IPS DF 6.9 (cell line): ENCODE measurements at regions not wholly inside any gene's neighbourhood (a gene's known extent, or its start where the extent isn't known, plus 50 kb on each side); places are given as distances from the start of the nearest gene placed in this dataset.

Experiments
- DNase-seq: peaks from one replicate; pipeline ENCODE4 v3.0.0-alpha.2; 2013; ENCODE audit warnings: low read depth, low spot score
- H3K27ac ChIP-seq: one replicate; pipeline ENCODE4 v1.5.1; 2013; ENCODE audit warnings: low read length, control low read depth
- H3K27me3 ChIP-seq: 2 replicates; pipeline ENCODE4 v1.6.1; 2013; ENCODE audit warnings: mild to moderate bottlenecking, low read length; ENCODE audit not compliant: control insufficient read depth, insufficient read depth
- H3K36me3 ChIP-seq: 2 replicates; pipeline ENCODE4 v1.6.1; 2013; ENCODE audit warnings: low read length; ENCODE audit not compliant: control insufficient read depth, insufficient read depth
- H3K4me1 ChIP-seq: 2 replicates; pipeline ENCODE4 v1.6.1; 2013; ENCODE audit warnings: low read length; ENCODE audit not compliant: control insufficient read depth, insufficient read depth
- H3K4me3 ChIP-seq: 2 replicates; pipeline ENCODE4 v1.5.1; 2013; ENCODE audit warnings: mild to moderate bottlenecking, low read length
- H3K9me3 ChIP-seq: 2 replicates; pipeline ENCODE4 v1.6.1; 2013; ENCODE audit warnings: low read length, inconsistent platforms; ENCODE audit not compliant: control insufficient read depth, insufficient read depth
- WGBS: extraction: QIAGEN DNeasy Blood & Tissue Kit; methylation state at CpG from one replicate; pipeline ENCODE4 v1.1.7; 2013; ENCODE audit warnings: mixed read lengths, missing lambda C conversion rate; ENCODE audit not compliant: insufficient read length, insufficient coverage; 5-methylcytosine and 5-hydroxymethylcytosine counted together

- Histone ChIP-seq H3K9me3 (peaks cover 3% of the 10 kb centered on the region), H3K27ac (no peak overlapping the region), H3K4me3 (no peak overlapping the region), H3K27me3 (no peaks in the 10 kb centered on the region), H3K4me1 (no peaks in the 10 kb centered on the region), H3K36me3 (no peaks in the 10 kb centered on the region; the same call in 1 of the 2 replicates)
- WGBS, result no CpG with 5 or more reads among the region's 3 CpGs
- DNase-seq, result no peak
Measured at GRCh38 chr3:110074095-110074494, 736.7 kb upstream of the DPPA4 start.

- WGBS, result no CpG with 5 or more reads among the region's 1 CpG
- DNase-seq, result no peak
Measured at GRCh38 chr3:110077093-110077492, 739.7 kb upstream of the DPPA4 start.

GRCh38 chr3:110093411-110093810, 756.1 kb upstream of the DPPA4 start:
- H3K4me3 ChIP-seq, result no peak overlapping the region
- no peak overlapping the region for H3K27ac ChIP-seq
- H3K27me3 ChIP-seq, result no peaks in the 10 kb centered on the region
- no peaks in the 10 kb centered on the region for H3K4me1 ChIP-seq
- no peaks in the 10 kb centered on the region for H3K36me3 ChIP-seq
- no peaks in the 10 kb centered on the region for H3K9me3 ChIP-seq
- no peak for DNase-seq

More at GRCh38 chr3:110077093-110077492, 739.7 kb upstream of the DPPA4 start:
- H3K36me3 ChIP-seq, result no peaks in the 10 kb centered on the region; the same call in 1 of the 2 replicates
- peaks cover 3% of the 10 kb centered on the region for H3K9me3 ChIP-seq
- H3K27ac ChIP-seq, result no peak overlapping the region
- no peaks in the 10 kb centered on the region for H3K4me1 ChIP-seq
- no peaks in the 10 kb centered on the region for H3K27me3 ChIP-seq
- no peak overlapping the region for H3K4me3 ChIP-seq

- H3K9me3 ChIP-seq, result no peaks in the 10 kb centered on the region
- DNase-seq, result no peak
- no peaks in the 10 kb centered on the region for H3K36me3 ChIP-seq
- no peaks in the 10 kb centered on the region for H3K27me3 ChIP-seq
- no peak overlapping the region for H3K27ac ChIP-seq
- H3K4me1 ChIP-seq, result no peaks in the 10 kb centered on the region
- H3K4me3 ChIP-seq, result no peak overlapping the region
Measured at GRCh38 chr3:110093812-110094401, 756.6 kb upstream of the DPPA4 start.

- no peaks in the 10 kb centered on the region for H3K36me3 ChIP-seq
- no peaks in the 10 kb centered on the region; the same call in 1 of the 2 replicates for H3K4me1 ChIP-seq
Measured at GRCh38 chr3:110099711-110100110, 762.4 kb upstream of the DPPA4 start.

GRCh38 chr3:110101361-110101760, 764.0 kb upstream of the DPPA4 start:
- Histone ChIP-seq H3K4me1 (no peaks in the 10 kb centered on the region; the same call in 1 of the 2 replicates), H3K27ac (no peak overlapping the region), H3K9me3 (no peaks in the 10 kb centered on the region), H3K4me3 (no peak overlapping the region), H3K36me3 (no peaks in the 10 kb centered on the region), H3K27me3 (no peaks in the 10 kb centered on the region)
- no peak for DNase-seq

More at GRCh38 chr3:110099711-110100110, 762.4 kb upstream of the DPPA4 start:
- Histone ChIP-seq H3K27me3 (no peaks in the 10 kb centered on the region), H3K9me3 (no peaks in the 10 kb centered on the region), H3K4me3 (no peak overlapping the region), H3K27ac (no peak overlapping the region)
- no peak for DNase-seq
- no CpG with 5 or more reads among the region's 5 CpGs for WGBS

GRCh38 chr3:110106805-110107204, 769.5 kb upstream of the DPPA4 start:
- Histone ChIP-seq H3K27me3 (no peaks in the 10 kb centered on the region), H3K27ac (no peak overlapping the region), H3K4me3 (no peak overlapping the region), H3K36me3 (no peaks in the 10 kb centered on the region), H3K4me1 (no peaks in the 10 kb centered on the region), H3K9me3 (no peaks in the 10 kb centered on the region)
- DNase-seq, result no peak
- no CpG with 5 or more reads among the region's 1 CpG for WGBS

GRCh38 chr3:110123946-110124345, 786.6 kb upstream of the DPPA4 start:
- Histone ChIP-seq H3K9me3 (no peaks in the 10 kb centered on the region), H3K4me1 (no peaks in the 10 kb centered on the region), H3K27me3 (no peaks in the 10 kb centered on the region), H3K27ac (no peak overlapping the region), H3K36me3 (no peaks in the 10 kb centered on the region), H3K4me3 (no peak overlapping the region)
- no peak for DNase-seq
- WGBS, result no CpG with 5 or more reads among the region's 1 CpG

- Histone ChIP-seq H3K9me3 (no peaks in the 10 kb centered on the region), H3K36me3 (no peaks in the 10 kb centered on the region), H3K27me3 (no peaks in the 10 kb centered on the region), H3K4me3 (no peak overlapping the region), H3K4me1 (no peaks in the 10 kb centered on the region), H3K27ac (no peak overlapping the region)
- no CpG with 5 or more reads among the region's 10 CpGs for WGBS
- DNase-seq, result no peak
Measured at GRCh38 chr3:110126065-110126464, 788.7 kb upstream of the DPPA4 start.

- WGBS, result no CpG with 5 or more reads among the region's 2 CpGs
- H3K4me1 ChIP-seq, result no peaks in the 10 kb centered on the region
Measured at GRCh38 chr3:110133971-110134370, 796.6 kb upstream of the DPPA4 start.

GRCh38 chr3:110139048-110139447, 801.7 kb upstream of the DPPA4 start:
- no CpG with 5 or more reads among the region's 4 CpGs for WGBS
- Histone ChIP-seq H3K9me3 (no peaks in the 10 kb centered on the region), H3K27ac (no peak overlapping the region), H3K4me1 (no peaks in the 10 kb centered on the region), H3K36me3 (no peaks in the 10 kb centered on the region), H3K27me3 (no peaks in the 10 kb centered on the region), H3K4me3 (no peak overlapping the region)
- no peak for DNase-seq

More at GRCh38 chr3:110133971-110134370, 796.6 kb upstream of the DPPA4 start:
- H3K4me3 ChIP-seq, result no peak overlapping the region
- no peaks in the 10 kb centered on the region for H3K27me3 ChIP-seq
- no peak overlapping the region for H3K27ac ChIP-seq
- no peak for DNase-seq
- no peaks in the 10 kb centered on the region for H3K9me3 ChIP-seq
- no peaks in the 10 kb centered on the region for H3K36me3 ChIP-seq
